SJCRH30 (cell line): ENCODE measurements at regions not wholly inside any gene's neighbourhood (a gene's known extent, or its start where the extent isn't known, plus 50 kb on each side); places are given as distances from the start of the nearest gene placed in this dataset.

ENCODE experiments used
- DNase-seq, 2 experiments: peaks; one replicate each; pipeline ENCODE4 v3.0.0-alpha.2; 2015 to 2020
- H3K27ac ChIP-seq: fragments of 250-450 bp; sonication (Bioruptor Pico); 2 replicates; pipeline ENCODE4 v1.5.1; 2020; ENCODE audit warnings: mild to moderate bottlenecking, moderate library complexity
- H3K27me3 ChIP-seq: fragments of 250-450 bp; sonication (Bioruptor Pico); 2 replicates; pipeline ENCODE4 v1.5.1; 2020; ENCODE audit warnings: mild to moderate bottlenecking, moderate library complexity
- H3K36me3 ChIP-seq: fragments of 250-450 bp; sonication (Bioruptor Pico); 2 replicates; pipeline ENCODE4 v1.5.1; 2020; ENCODE audit warnings: mild to moderate bottlenecking, moderate library complexity
- H3K4me1 ChIP-seq: fragments of 250-450 bp; sonication (Bioruptor Pico); 2 replicates; pipeline ENCODE4 v1.5.1; 2020; ENCODE audit warnings: mild to moderate bottlenecking, moderate library complexity
- H3K4me3 ChIP-seq: fragments of 250-450 bp; sonication (Bioruptor Pico); 2 replicates; pipeline ENCODE4 v1.5.1; 2020; ENCODE audit warnings: mild to moderate bottlenecking, moderate library complexity
- H3K9me3 ChIP-seq: fragments of 250-450 bp; sonication (Bioruptor Pico); replicated peaks from 2 replicates; pipeline ENCODE4 v1.5.1; 2020; ENCODE audit warnings: mild to moderate bottlenecking, moderate library complexity

DNA sequence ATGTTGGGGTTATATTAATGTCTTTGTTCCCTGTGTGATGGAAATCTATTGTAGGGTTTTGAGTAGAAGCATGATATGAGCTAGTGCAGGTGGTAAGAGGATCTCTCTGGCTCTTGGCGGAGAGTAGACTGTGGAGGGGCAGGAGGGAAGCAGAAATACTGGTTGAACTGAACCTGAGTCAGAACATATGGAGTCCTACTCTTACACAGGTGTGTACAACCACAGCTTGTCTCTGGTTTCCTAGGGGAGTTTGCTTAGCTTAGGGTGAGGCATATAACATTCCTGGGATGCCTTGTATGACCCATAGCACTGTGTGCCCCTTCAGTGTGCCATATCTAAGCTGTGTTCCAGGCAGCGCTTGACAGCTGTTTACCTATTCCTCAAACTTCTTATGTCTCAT, 97.3 kb upstream of the GCFC2 start:
- peak; percentile 13 to 28 for DNase-seq
- peaks cover 14% of the 10 kb centered on the region for H3K4me1 ChIP-seq
- no peak overlapping the region for H3K4me3 ChIP-seq
- H3K27me3 ChIP-seq, result no peaks in the 10 kb centered on the region; the same call in 1 of the 2 replicates
- H3K36me3 ChIP-seq, result no peaks in the 10 kb centered on the region
- H3K27ac ChIP-seq, result no peak overlapping the region
- no peaks in the 10 kb centered on the region for H3K9me3 ChIP-seq

DNA sequence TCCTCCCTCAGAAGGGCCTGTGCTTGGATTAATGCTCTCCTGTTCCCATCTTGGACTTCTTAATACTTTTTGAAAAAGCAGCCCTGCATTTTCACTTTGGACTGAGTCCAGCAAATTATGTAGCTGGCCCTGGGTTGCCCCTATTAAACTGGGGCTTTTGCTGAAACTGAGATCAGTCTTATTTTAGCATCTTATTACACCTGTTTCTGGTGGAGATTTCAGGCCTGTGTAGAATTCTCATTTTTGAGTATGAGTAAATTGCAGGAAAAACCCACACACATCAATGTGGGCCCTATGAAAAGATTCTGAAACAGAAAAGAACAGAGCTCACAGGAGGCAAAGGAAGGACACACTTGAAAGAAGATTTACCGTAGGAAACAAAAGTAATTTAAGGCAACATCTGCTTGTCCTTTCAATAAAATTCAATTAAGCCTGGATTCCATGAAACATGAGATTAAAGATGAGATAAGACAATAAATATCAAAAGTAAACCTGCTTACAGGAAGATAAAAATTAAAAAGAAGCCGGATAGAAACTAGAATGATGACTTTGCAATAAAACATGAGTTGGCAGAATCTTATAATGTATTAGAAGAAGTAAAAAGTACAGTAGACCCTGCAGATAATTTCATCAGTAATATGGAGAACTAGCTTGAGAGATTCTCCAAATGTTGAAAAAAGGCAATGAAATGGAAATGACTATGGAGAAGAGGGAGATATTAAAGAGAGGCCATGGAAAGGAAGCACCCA, 90.7 kb upstream of the GCFC2 start:
- Histone ChIP-seq H3K36me3 (no peaks in the 10 kb centered on the region), H3K9me3 (no peaks in the 10 kb centered on the region), H3K4me3 (no peak overlapping the region), H3K27me3 (no peaks in the 10 kb centered on the region), H3K27ac (no peak overlapping the region), H3K4me1 (no peaks in the 10 kb centered on the region)
- no peak for DNase-seq

DNA sequence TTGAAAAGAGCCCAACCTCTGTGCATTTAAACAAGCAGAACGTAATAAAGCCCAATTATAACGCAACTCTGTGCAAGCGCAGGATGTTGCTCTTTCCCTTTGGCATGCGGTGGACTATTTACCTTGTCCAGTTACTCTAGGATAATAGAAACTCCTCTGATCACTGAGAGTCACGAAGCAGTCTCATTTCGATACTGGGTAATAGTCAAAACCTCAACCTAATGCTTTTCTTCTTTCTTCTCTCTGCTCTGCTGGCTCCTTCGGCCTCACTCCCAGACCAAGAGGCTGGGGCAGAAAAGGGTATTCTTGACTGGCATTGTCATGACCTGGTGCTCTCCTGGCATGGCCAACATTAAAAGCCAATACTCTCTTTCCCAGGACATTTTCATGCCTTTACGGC, 89.7 kb upstream of the GCFC2 start:
- Histone ChIP-seq H3K36me3 (no peaks in the 10 kb centered on the region), H3K9me3 (no peaks in the 10 kb centered on the region), H3K27me3 (no peaks in the 10 kb centered on the region), H3K4me3 (no peak overlapping the region), H3K27ac (no peak overlapping the region), H3K4me1 (no peaks in the 10 kb centered on the region)
- DNase-seq, result no peak

GRCh38 chr2:75799859-75800258, 89.1 kb upstream of the GCFC2 start:
- Histone ChIP-seq H3K9me3 (no peaks in the 10 kb centered on the region), H3K27ac (no peak overlapping the region), H3K36me3 (no peaks in the 10 kb centered on the region)

GRCh38 chr2:75798569-75798968, 87.9 kb upstream of the GCFC2 start:
- no peak for DNase-seq
- no peaks in the 10 kb centered on the region for H3K4me1 ChIP-seq
- H3K27ac ChIP-seq, result no peak overlapping the region
- H3K9me3 ChIP-seq, result no peaks in the 10 kb centered on the region
- no peaks in the 10 kb centered on the region for H3K36me3 ChIP-seq
- no peaks in the 10 kb centered on the region; the same call in 1 of the 2 replicates for H3K27me3 ChIP-seq
- no peak overlapping the region for H3K4me3 ChIP-seq

More at GRCh38 chr2:75799859-75800258, 89.1 kb upstream of the GCFC2 start:
- Histone ChIP-seq H3K27me3 (no peaks in the 10 kb centered on the region), H3K4me3 (no peak overlapping the region), H3K4me1 (no peaks in the 10 kb centered on the region)
- no peak for DNase-seq

GRCh38 chr2:75792996-75793395, 82.3 kb upstream of the GCFC2 start:
- no peak overlapping the region for H3K27ac ChIP-seq
- no peak for DNase-seq
- H3K9me3 ChIP-seq, result no peaks in the 10 kb centered on the region
- H3K36me3 ChIP-seq, result no peaks in the 10 kb centered on the region
- H3K4me1 ChIP-seq, result no peaks in the 10 kb centered on the region
- H3K27me3 ChIP-seq, result no peaks in the 10 kb centered on the region; the same call in 1 of the 2 replicates
- H3K4me3 ChIP-seq, result no peak overlapping the region

GRCh38 chr2:75792146-75792545, 81.4 kb upstream of the GCFC2 start:
- no peaks in the 10 kb centered on the region for H3K9me3 ChIP-seq
- H3K4me1 ChIP-seq, result no peaks in the 10 kb centered on the region
- H3K4me3 ChIP-seq, result no peak overlapping the region
- DNase-seq, result peak; percentile 4 to 20
- H3K36me3 ChIP-seq, result no peaks in the 10 kb centered on the region
- H3K27me3 ChIP-seq, result no peaks in the 10 kb centered on the region; the same call in 1 of the 2 replicates
- no peak overlapping the region for H3K27ac ChIP-seq

DNA sequence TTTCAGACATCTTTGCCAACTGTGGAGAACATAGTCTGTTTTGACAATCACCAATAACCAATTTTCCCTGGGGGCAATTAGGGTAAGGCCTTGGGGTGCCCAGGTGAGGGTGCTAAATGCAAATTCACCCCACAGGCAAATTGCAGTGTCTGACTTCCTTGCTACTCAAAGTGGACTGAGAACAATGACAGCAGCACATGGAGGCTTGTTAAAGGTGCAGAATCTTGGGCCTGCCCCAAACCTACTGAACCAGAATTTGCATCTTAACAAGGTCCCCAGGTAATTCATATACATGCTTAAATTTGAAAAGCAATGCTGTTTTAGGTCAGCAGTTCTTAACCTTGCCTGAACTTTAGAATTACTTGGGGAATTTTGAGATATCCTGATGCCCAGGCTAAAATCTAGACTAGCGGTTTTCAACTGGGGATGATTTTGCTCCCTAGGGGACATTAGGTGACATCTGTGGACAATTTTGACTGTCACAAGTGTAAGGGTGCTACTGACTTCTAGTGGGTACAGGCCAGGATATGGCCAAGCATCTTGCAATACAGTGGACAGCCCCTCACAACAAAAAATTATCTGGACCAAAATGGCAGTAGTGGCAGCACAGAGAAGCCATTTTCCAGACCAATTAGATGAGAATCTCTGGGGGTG, 80.2 kb upstream of the GCFC2 start:
- Histone ChIP-seq H3K27ac (no peak overlapping the region), H3K9me3 (no peaks in the 10 kb centered on the region), H3K27me3 (no peaks in the 10 kb centered on the region; the same call in 1 of the 2 replicates), H3K4me1 (no peaks in the 10 kb centered on the region), H3K36me3 (no peaks in the 10 kb centered on the region), H3K4me3 (no peak overlapping the region)
- DNase-seq, result no peak

GRCh38 chr2:75790121-75790813, 79.6 kb upstream of the GCFC2 start:
- Histone ChIP-seq H3K4me3 (no peak overlapping the region), H3K4me1 (no peaks in the 10 kb centered on the region), H3K27me3 (no peaks in the 10 kb centered on the region; the same call in 1 of the 2 replicates), H3K9me3 (no peaks in the 10 kb centered on the region), H3K36me3 (no peaks in the 10 kb centered on the region), H3K27ac (no peak overlapping the region)
- no peak for DNase-seq

GRCh38 chr2:75788902-75789301, 78.2 kb upstream of the GCFC2 start:
- Histone ChIP-seq H3K4me1 (no peaks in the 10 kb centered on the region), H3K27ac (no peak overlapping the region), H3K27me3 (no peaks in the 10 kb centered on the region; the same call in 1 of the 2 replicates), H3K4me3 (no peak overlapping the region), H3K9me3 (no peaks in the 10 kb centered on the region), H3K36me3 (no peaks in the 10 kb centered on the region)
- DNase-seq, result no peak

DNA sequence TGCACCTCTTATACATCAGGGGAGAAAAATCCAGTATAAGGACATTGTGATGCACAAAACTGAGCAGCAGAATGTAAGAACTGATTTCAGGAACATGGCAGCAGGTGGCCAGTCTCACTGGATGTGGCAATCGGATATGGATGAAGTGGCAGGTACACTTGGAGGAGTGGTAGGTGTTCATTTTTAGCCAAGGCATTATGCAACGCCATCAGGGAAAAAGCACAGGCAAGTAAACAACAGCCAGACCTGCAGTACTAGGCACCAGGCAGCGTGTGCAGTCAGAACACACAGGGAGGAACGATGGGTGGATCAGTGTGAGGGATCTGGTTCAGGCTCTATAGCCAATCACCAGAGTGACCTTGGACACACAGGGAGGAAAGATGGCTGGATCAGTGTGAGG, 77.4 kb upstream of the GCFC2 start:
- no peaks in the 10 kb centered on the region for H3K36me3 ChIP-seq
- no peak for DNase-seq
- no peak overlapping the region for H3K4me3 ChIP-seq
- H3K4me1 ChIP-seq, result no peaks in the 10 kb centered on the region
- H3K27me3 ChIP-seq, result no peaks in the 10 kb centered on the region
- H3K9me3 ChIP-seq, result no peaks in the 10 kb centered on the region
- H3K27ac ChIP-seq, result no peak overlapping the region

- peak in 1 of 2 experiments; percentile 66 for DNase-seq
- Histone ChIP-seq H3K27me3 (no peaks in the 10 kb centered on the region), H3K36me3 (no peaks in the 10 kb centered on the region), H3K4me1 (no peaks in the 10 kb centered on the region), H3K27ac (no peak overlapping the region), H3K9me3 (no peaks in the 10 kb centered on the region), H3K4me3 (no peak overlapping the region)
Observed at GRCh38 chr2:75787532-75788132, 76.9 kb upstream of the GCFC2 start.

GRCh38 chr2:75775311-75775823, 64.7 kb upstream of the GCFC2 start:
- Histone ChIP-seq H3K4me1 (no peaks in the 10 kb centered on the region), H3K36me3 (no peaks in the 10 kb centered on the region), H3K4me3 (no peak overlapping the region), H3K9me3 (no peaks in the 10 kb centered on the region), H3K27me3 (no peaks in the 10 kb centered on the region), H3K27ac (no peak overlapping the region)
- no peak for DNase-seq

GRCh38 chr2:75772908-75773630, 62.4 kb upstream of the GCFC2 start:
- H3K9me3 ChIP-seq, result no peaks in the 10 kb centered on the region
- no peaks in the 10 kb centered on the region; the same call in 1 of the 2 replicates for H3K27me3 ChIP-seq
- H3K4me1 ChIP-seq, result no peaks in the 10 kb centered on the region
- H3K27ac ChIP-seq, result no peak overlapping the region
- no peak for DNase-seq
- no peaks in the 10 kb centered on the region for H3K36me3 ChIP-seq
- H3K4me3 ChIP-seq, result no peak overlapping the region
